CD8-positive, alpha-beta memory T cell (primary cell): ENCODE measurements at regions not wholly inside any gene's neighbourhood (a gene's known extent, or its start where the extent isn't known, plus 50 kb on each side); places are given as distances from the start of the nearest gene placed in this dataset.

Experiments used
- CTCF ChIA-PET: fragments of 350-600 bp; sonication (Branson Sonifier 250); formaldehyde crosslinking; loops from one replicate; lab custom pipeline; 2021; ENCODE audit warnings: antibody characterized with exemption; lab: Charles Lee
- POLR2A ChIA-PET: fragments of 350-600 bp; sonication (Branson Sonifier 250); formaldehyde crosslinking; loops from one replicate; lab custom pipeline; 2021; ENCODE audit warnings: antibody characterized with exemption; lab: Charles Lee
- DNase-seq, 5 donors: peaks; one replicate each; pipeline versions ENCODE4 v3.0.0 to v3.0.0-alpha.2; 2020 to 2022; ENCODE audit warnings: mixed read lengths in 1 of 5
- H3K27ac ChIP-seq: one replicate; pipeline ENCODE4 v1.7.0; 2013; ENCODE audit warnings: low read depth, mild to moderate bottlenecking, low read length, moderate library complexity
- H3K27me3 ChIP-seq: 2 replicates; pipeline ENCODE4 v1.7.0; 2013; ENCODE audit warnings: low read length, mild to moderate bottlenecking; ENCODE audit not compliant: insufficient read depth, poor library complexity, severe bottlenecking
- H3K36me3 ChIP-seq: 2 replicates; pipeline ENCODE4 v1.7.0; 2013; ENCODE audit warnings: mild to moderate bottlenecking, low read length, moderate library complexity; ENCODE audit not compliant: insufficient read depth
- H3K4me1 ChIP-seq: 2 replicates; pipeline ENCODE4 v1.7.0; 2013; ENCODE audit warnings: mild to moderate bottlenecking, low read length, moderate library complexity; ENCODE audit not compliant: insufficient read depth
- H3K4me3 ChIP-seq: 2 replicates; pipeline ENCODE4 v1.7.0; 2013; ENCODE audit warnings: mild to moderate bottlenecking, low read length
- H3K9me3 ChIP-seq: 2 replicates; pipeline ENCODE4 v1.7.0; 2013; ENCODE audit warnings: mild to moderate bottlenecking, low read length
- H3K27ac Mint-ChIP-seq, 8 donors: one replicate each; pipeline ENCODE4 v1.8.0; 2020 to 2021; ENCODE audit warnings: mixed read lengths in 8 of 8, mild to moderate bottlenecking in 6 of 8, inconsistent platforms in 3 of 8, moderate library complexity in 3 of 8
- H3K27me3 Mint-ChIP-seq, 2 donors: one replicate each; pipeline ENCODE4 v1.8.0; 2020 to 2021; ENCODE audit warnings: mixed read lengths in 2 of 2, mild to moderate bottlenecking in 1 of 2, moderate library complexity in 1 of 2
- H3K36me3 Mint-ChIP-seq, 3 donors: one replicate each; pipeline ENCODE4 v1.8.0; 2020 to 2021; ENCODE audit warnings: mixed read lengths in 3 of 3, inconsistent platforms in 1 of 3, mild to moderate bottlenecking in 1 of 3
- H3K4me1 Mint-ChIP-seq, 3 donors: one replicate each; pipeline ENCODE4 v1.8.0; 2020 to 2021; ENCODE audit warnings: mixed read lengths in 3 of 3, inconsistent platforms in 1 of 3, mild to moderate bottlenecking in 1 of 3
- H3K4me3 Mint-ChIP-seq, 7 donors: one replicate each; pipeline ENCODE4 v1.8.0; 2020 to 2021; ENCODE audit warnings: mixed read lengths in 7 of 7, mild to moderate bottlenecking in 6 of 7, moderate library complexity in 4 of 7, inconsistent platforms in 2 of 7
- H3K9me3 Mint-ChIP-seq, 5 donors: one replicate each; pipeline ENCODE4 v1.8.0; 2020 to 2022; ENCODE audit warnings: mixed read lengths in 5 of 5, mild to moderate bottlenecking in 3 of 5, moderate library complexity in 2 of 5, inconsistent platforms in 1 of 5

- H3K27me3 Mint-ChIP-seq: no peaks in the 10 kb centered on the region
- H3K36me3 ChIP-seq: no peaks in the 10 kb centered on the region
- no peak for DNase-seq
- H3K27me3 ChIP-seq: no peaks in the 10 kb centered on the region
- no peaks in the 10 kb centered on the region for H3K36me3 Mint-ChIP-seq
- no peak overlapping the region for H3K4me3 ChIP-seq
- CTCF ChIA-PET: no interaction called here
- H3K4me1 ChIP-seq: no peaks in the 10 kb centered on the region
- peaks cover 2 to 24% (median 8%) of the 10 kb centered on the region in 5 donors for H3K9me3 Mint-ChIP-seq
- no peak overlapping the region for H3K27ac Mint-ChIP-seq
- POLR2A ChIA-PET: no interaction called here
- H3K4me1 Mint-ChIP-seq: no peaks in the 10 kb centered on the region
- no peak overlapping the region for H3K4me3 Mint-ChIP-seq
- H3K9me3 ChIP-seq: no peaks in the 10 kb centered on the region
- H3K27ac ChIP-seq: no peak overlapping the region
Observed at GRCh38 chr4:33268776-33269175, 2548.6 kb downstream of the PCDH7 start.

- Histone ChIP-seq H3K36me3 (no peaks in the 10 kb centered on the region), H3K4me3 (no peak overlapping the region), H3K9me3 (no peaks in the 10 kb centered on the region), H3K4me1 (no peaks in the 10 kb centered on the region), H3K27ac (no peak overlapping the region), H3K27me3 (no peaks in the 10 kb centered on the region)
- peaks cover 0 to 11% (median 6%) of the 10 kb centered on the region in 5 donors for H3K9me3 Mint-ChIP-seq
- no peaks in the 10 kb centered on the region for H3K36me3 Mint-ChIP-seq
- POLR2A ChIA-PET: no interaction called here
- H3K4me3 Mint-ChIP-seq: no peak overlapping the region
- CTCF ChIA-PET: no interaction called here
- no peak for DNase-seq
- no peak overlapping the region for H3K27ac Mint-ChIP-seq
- H3K27me3 Mint-ChIP-seq: no peaks in the 10 kb centered on the region
- H3K4me1 Mint-ChIP-seq: no peaks in the 10 kb centered on the region
Observed at GRCh38 chr4:33270403-33270802, 2550.2 kb downstream of the PCDH7 start.

DNA sequence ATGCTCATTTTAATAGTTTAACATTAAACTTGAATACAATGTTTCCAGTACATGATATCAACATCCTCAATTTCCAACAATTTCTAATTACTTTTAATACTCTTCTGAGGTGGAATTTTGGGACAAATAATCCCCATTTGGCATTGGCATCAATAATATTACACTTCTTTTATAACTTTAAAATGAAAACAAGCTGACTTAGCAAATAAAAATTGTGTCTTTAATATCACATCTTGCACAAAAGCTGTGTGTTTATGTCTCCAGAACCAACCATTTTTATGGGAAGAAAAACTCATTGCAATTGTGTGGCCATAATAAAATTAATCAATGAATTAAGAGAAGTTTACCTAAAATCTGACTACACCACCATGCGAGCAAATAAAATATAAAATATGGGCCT lies 2552.6 kb downstream of the PCDH7 start:
- no peaks in the 10 kb centered on the region for H3K36me3 Mint-ChIP-seq
- H3K9me3 Mint-ChIP-seq: peaks cover 0 to 15% (median 6%) of the 10 kb centered on the region in 5 donors
- no peak overlapping the region for H3K27ac Mint-ChIP-seq
- no peaks in the 10 kb centered on the region for H3K9me3 ChIP-seq
- no peaks in the 10 kb centered on the region for H3K27me3 ChIP-seq
- H3K36me3 ChIP-seq: no peaks in the 10 kb centered on the region
- H3K4me3 ChIP-seq: no peak overlapping the region
- no peak overlapping the region for H3K27ac ChIP-seq
- CTCF ChIA-PET: no interaction called here
- POLR2A ChIA-PET: no interaction called here
- no peak for DNase-seq
- H3K27me3 Mint-ChIP-seq: no peaks in the 10 kb centered on the region
- H3K4me3 Mint-ChIP-seq: no peak overlapping the region
- no peaks in the 10 kb centered on the region for H3K4me1 ChIP-seq
- H3K4me1 Mint-ChIP-seq: no peaks in the 10 kb centered on the region

DNA sequence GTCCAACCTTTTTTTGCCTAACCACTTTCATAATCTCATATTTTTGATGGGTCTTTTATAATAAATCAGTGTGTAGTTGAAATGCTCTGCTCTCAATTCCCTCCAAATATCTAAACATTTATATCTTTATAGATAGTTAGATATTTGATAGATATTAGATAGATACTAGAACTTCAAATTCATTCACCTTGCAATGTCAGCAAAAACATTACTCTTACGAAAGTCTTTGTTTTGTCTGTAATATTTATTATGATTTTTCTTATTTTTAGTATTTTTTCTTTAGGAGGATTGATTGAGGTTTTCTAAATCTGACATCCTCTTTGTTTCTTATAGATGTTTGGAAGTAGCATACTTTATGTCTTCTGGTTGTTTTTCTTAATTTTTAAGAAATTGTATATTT lies 2563.6 kb downstream of the PCDH7 start:
- Histone ChIP-seq H3K9me3 (no peaks in the 10 kb centered on the region), H3K27ac (no peak overlapping the region), H3K4me3 (no peak overlapping the region), H3K36me3 (no peaks in the 10 kb centered on the region), H3K4me1 (no peaks in the 10 kb centered on the region), H3K27me3 (no peaks in the 10 kb centered on the region)
- no peaks in the 10 kb centered on the region for H3K27me3 Mint-ChIP-seq
- H3K36me3 Mint-ChIP-seq: no peaks in the 10 kb centered on the region
- H3K4me3 Mint-ChIP-seq: no peak overlapping the region
- no peak overlapping the region for H3K27ac Mint-ChIP-seq
- H3K4me1 Mint-ChIP-seq: no peaks in the 10 kb centered on the region
- CTCF ChIA-PET: no interaction called here
- DNase-seq: no peak
- POLR2A ChIA-PET: no interaction called here
- H3K9me3 Mint-ChIP-seq: peaks cover 8 to 35% (median 14%) of the 10 kb centered on the region in 5 donors

DNA sequence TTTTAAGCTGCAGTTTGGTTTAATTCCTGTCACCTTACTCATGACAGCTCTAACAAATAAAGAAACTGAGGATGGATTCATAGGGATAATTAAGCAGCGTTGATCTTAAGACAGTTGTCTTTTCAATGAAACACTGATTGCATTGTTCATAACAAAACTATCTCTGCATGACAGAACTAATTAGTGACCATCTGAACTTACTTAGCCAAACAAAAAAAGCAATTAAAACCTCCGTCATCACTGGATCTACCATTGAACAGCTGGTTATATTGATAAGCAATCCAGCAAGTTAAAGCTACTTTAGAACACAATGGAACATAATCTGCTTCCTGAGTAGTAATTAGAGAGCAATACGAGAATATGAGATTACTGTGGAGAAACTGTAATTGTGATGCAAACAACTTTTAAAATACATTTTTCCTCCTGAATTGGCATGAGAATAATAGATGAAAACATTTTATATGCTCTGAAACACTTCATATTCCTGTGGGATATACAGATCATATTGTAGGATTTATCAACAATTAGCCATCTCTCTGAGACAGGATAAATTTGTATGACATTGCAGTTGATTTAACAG lies 2576.8 kb downstream of the PCDH7 start:
- no peak overlapping the region for H3K27ac Mint-ChIP-seq
- no peaks in the 10 kb centered on the region for H3K9me3 ChIP-seq
- no peak overlapping the region for H3K4me3 Mint-ChIP-seq
- H3K27me3 Mint-ChIP-seq: no peaks in the 10 kb centered on the region
- no peak overlapping the region for H3K27ac ChIP-seq
- ChIA-PET CTCF (no interaction called here), POLR2A (no interaction called here)
- no peaks in the 10 kb centered on the region for H3K36me3 Mint-ChIP-seq
- peaks cover 4 to 21% (median 7%) of the 10 kb centered on the region in 5 donors for H3K9me3 Mint-ChIP-seq
- DNase-seq: no peak
- H3K4me1 ChIP-seq: no peaks in the 10 kb centered on the region
- H3K4me3 ChIP-seq: no peak overlapping the region
- no peaks in the 10 kb centered on the region for H3K36me3 ChIP-seq
- no peaks in the 10 kb centered on the region for H3K27me3 ChIP-seq
- no peaks in the 10 kb centered on the region for H3K4me1 Mint-ChIP-seq

DNA sequence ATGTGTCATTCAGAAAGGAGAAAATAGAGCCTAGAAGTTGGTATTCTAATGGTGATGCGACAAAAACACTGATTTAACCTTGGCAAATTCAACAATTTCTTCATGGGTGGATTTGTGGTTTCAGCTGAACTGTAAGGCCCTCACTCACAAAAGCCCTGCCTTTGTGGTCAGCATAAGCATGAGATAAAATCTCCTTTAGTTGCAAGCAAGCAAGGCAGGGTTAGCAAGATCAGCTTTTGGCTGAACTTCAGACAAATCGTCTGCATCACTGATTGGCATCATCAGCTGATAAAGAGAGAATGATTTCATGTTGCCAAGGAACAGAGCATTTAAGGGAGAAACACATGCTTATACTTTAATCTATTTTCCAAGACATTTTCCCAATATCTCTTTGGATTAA lies 2582.2 kb downstream of the PCDH7 start:
- no peaks in the 10 kb centered on the region for H3K36me3 ChIP-seq
- no peak overlapping the region for H3K27ac Mint-ChIP-seq
- no peaks in the 10 kb centered on the region for H3K27me3 ChIP-seq

DNA sequence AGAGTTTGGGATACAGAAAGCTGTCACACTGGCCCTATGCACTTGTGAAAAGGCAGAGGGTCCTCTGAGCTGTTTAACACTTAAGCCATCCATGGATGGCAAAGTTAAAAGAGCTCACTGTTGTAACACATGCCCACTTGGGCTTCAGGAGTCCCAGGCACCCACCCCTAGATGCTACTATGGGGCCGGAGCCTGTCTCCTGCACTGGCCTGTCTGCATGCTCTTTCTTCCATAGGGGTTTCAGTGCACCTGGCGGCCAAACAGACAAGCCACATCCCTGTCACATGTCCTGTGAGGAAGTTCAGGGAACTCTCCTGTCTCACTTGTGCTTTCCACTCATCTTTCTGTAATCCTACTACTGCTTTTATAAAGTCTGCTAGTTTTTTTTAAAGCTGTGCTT lies 2586.0 kb downstream of the PCDH7 start:
- no peaks in the 10 kb centered on the region for H3K27me3 ChIP-seq
- H3K4me3 ChIP-seq: no peak overlapping the region
- CTCF ChIA-PET: no interaction called here
- H3K4me1 ChIP-seq: no peaks in the 10 kb centered on the region
- POLR2A ChIA-PET: no interaction called here
- H3K36me3 ChIP-seq: no peaks in the 10 kb centered on the region
- H3K36me3 Mint-ChIP-seq: no peaks in the 10 kb centered on the region
- H3K4me1 Mint-ChIP-seq: no peaks in the 10 kb centered on the region
- H3K27ac ChIP-seq: no peak overlapping the region
- peaks cover 3 to 20% (median 17%) of the 10 kb centered on the region in 5 donors for H3K9me3 Mint-ChIP-seq
- DNase-seq: no peak
- no peak overlapping the region for H3K4me3 Mint-ChIP-seq
- no peak overlapping the region for H3K27ac Mint-ChIP-seq
- H3K27me3 Mint-ChIP-seq: no peaks in the 10 kb centered on the region
- H3K9me3 ChIP-seq: no peaks in the 10 kb centered on the region

More for the DNA sequence above, 2582.2 kb downstream of the PCDH7 start:
- ChIA-PET POLR2A (no interaction called here), CTCF (no interaction called here)
- H3K36me3 Mint-ChIP-seq: no peaks in the 10 kb centered on the region
- no peaks in the 10 kb centered on the region for H3K9me3 ChIP-seq
- peaks cover 8 to 28% (median 20%) of the 10 kb centered on the region in 5 donors for H3K9me3 Mint-ChIP-seq
- no peaks in the 10 kb centered on the region for H3K4me1 Mint-ChIP-seq
- H3K4me3 Mint-ChIP-seq: no peak overlapping the region
- no peaks in the 10 kb centered on the region for H3K27me3 Mint-ChIP-seq
- H3K4me3 ChIP-seq: no peak overlapping the region
- H3K27ac ChIP-seq: no peak overlapping the region
- no peak for DNase-seq
- no peaks in the 10 kb centered on the region for H3K4me1 ChIP-seq

DNA sequence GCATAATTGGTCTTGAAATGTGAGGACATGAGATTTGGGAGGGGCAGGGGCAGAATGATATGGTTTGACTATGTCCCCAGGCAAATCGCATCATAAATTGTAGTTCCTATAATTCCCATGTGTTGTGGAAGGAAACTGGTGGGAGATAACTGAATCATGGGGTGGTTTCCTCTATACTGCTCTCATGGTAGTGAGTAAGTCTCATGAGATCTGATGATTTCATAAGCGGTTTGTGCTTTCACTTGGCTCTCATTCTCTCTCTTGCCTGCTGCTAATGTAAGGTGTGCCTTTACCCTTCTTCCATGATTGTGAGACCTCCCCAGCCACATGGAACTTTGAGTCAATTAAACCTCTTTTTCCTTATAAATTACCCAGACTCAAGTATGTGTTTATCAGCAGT lies 2595.9 kb downstream of the PCDH7 start:
- Histone ChIP-seq H3K27ac (no peak overlapping the region), H3K4me3 (no peak overlapping the region), H3K36me3 (no peaks in the 10 kb centered on the region), H3K27me3 (no peaks in the 10 kb centered on the region), H3K9me3 (no peaks in the 10 kb centered on the region), H3K4me1 (no peaks in the 10 kb centered on the region)
- Mint-ChIP-seq H3K27ac (no peak overlapping the region), H3K36me3 (no peaks in the 10 kb centered on the region), H3K4me3 (no peak overlapping the region), H3K9me3 (peaks cover 5 to 17% (median 8%) of the 10 kb centered on the region in 5 donors), H3K27me3 (no peaks in the 10 kb centered on the region), H3K4me1 (no peaks in the 10 kb centered on the region)
- CTCF ChIA-PET: no interaction called here
- POLR2A ChIA-PET: no interaction called here
- no peak for DNase-seq

DNA sequence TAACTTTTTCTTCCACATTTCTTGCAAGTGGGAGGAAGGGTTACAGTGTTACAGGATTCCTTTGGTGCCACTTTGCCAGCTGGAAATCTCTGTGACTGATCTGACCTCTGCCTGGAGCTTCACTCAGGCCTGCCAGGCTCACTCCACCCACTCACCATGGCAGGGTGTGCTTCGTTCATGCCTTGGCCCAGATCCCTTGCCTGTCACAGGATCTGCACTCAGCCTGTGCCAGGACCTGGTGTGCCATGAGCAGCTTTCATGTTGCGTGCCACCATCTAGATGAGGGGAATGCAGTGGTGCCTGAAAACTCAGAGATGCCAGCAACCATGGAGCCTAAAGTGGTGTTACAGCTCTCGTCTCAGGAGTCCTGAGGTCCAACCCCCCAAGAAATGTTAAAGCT lies 2596.4 kb downstream of the PCDH7 start:
- CTCF ChIA-PET: no interaction called here
- no peak overlapping the region for H3K27ac Mint-ChIP-seq

More for the DNA sequence above, 2596.4 kb downstream of the PCDH7 start:
- Histone ChIP-seq H3K4me3 (no peak overlapping the region), H3K27ac (no peak overlapping the region), H3K36me3 (no peaks in the 10 kb centered on the region), H3K9me3 (no peaks in the 10 kb centered on the region), H3K4me1 (no peaks in the 10 kb centered on the region), H3K27me3 (no peaks in the 10 kb centered on the region)
- H3K9me3 Mint-ChIP-seq: peaks cover 5 to 17% (median 7%) of the 10 kb centered on the region in 5 donors
- no peak overlapping the region for H3K4me3 Mint-ChIP-seq
- no peaks in the 10 kb centered on the region for H3K36me3 Mint-ChIP-seq
- POLR2A ChIA-PET: no interaction called here
- no peaks in the 10 kb centered on the region for H3K4me1 Mint-ChIP-seq
- DNase-seq: no peak
- no peaks in the 10 kb centered on the region for H3K27me3 Mint-ChIP-seq
